Osteocyte (in vitro differentiated cells): ENCODE measurements at regions not wholly inside any gene's neighbourhood (a gene's known extent, or its start where the extent isn't known, plus 50 kb on each side); places are given as distances from the start of the nearest gene placed in this dataset.

Source experiments
- DNase-seq: peaks from one replicate; pipeline ENCODE4 v3.0.0; 2021; ENCODE audit warnings: mixed read lengths; ENCODE audit not compliant: unreplicated experiment; ENCODE audit errors: extremely low spot score
- H3K27ac Mint-ChIP-seq: one replicate; pipeline ENCODE4 v1.8.0; 2021; ENCODE audit warnings: mild to moderate bottlenecking, mixed read lengths; ENCODE audit not compliant: unreplicated experiment
- H3K27me3 Mint-ChIP-seq: one replicate; pipeline ENCODE4 v1.8.0; 2021; ENCODE audit warnings: mixed read lengths; ENCODE audit not compliant: unreplicated experiment
- H3K36me3 Mint-ChIP-seq: one replicate; pipeline ENCODE4 v1.8.0; 2021; ENCODE audit warnings: mixed read lengths; ENCODE audit not compliant: unreplicated experiment
- H3K4me1 Mint-ChIP-seq: one replicate; pipeline ENCODE4 v1.8.0; 2021; ENCODE audit warnings: mixed read lengths; ENCODE audit not compliant: unreplicated experiment
- H3K4me3 Mint-ChIP-seq: one replicate; pipeline ENCODE4 v1.8.0; 2021; ENCODE audit warnings: mild to moderate bottlenecking, moderate library complexity, mixed read lengths; ENCODE audit not compliant: unreplicated experiment
- H3K9me3 Mint-ChIP-seq: one replicate; pipeline ENCODE4 v1.8.0; 2021; ENCODE audit warnings: mixed read lengths; ENCODE audit not compliant: unreplicated experiment
- CTCF ChIP-seq: fragments of 200-600 bp; sonication (generic); IDR thresholded peaks from 2 replicates; pipeline ENCODE4 v1.5.0; 2021; ENCODE audit warnings: antibody characterized with exemption, mild to moderate bottlenecking, moderate library complexity

GRCh38 chr2:21260311-21260710 lies 136.5 kb downstream of the TDRD15 start:
- H3K4me1 Mint-ChIP-seq, result peaks cover 20% of the 10 kb centered on the region
- H3K4me3 Mint-ChIP-seq, result no peak overlapping the region
- no peak for DNase-seq
- no peaks in the 10 kb centered on the region for H3K27me3 Mint-ChIP-seq
- H3K27ac Mint-ChIP-seq, result no peak overlapping the region
- TF ChIP-seq CTCF, result no peak
- H3K36me3 Mint-ChIP-seq, result no peaks in the 10 kb centered on the region
- no peaks in the 10 kb centered on the region for H3K9me3 Mint-ChIP-seq

- Mint-ChIP-seq H3K27ac (no peak overlapping the region), H3K36me3 (no peaks in the 10 kb centered on the region), H3K27me3 (no peaks in the 10 kb centered on the region), H3K4me1 (peaks cover 20% of the 10 kb centered on the region), H3K4me3 (no peak overlapping the region), H3K9me3 (no peaks in the 10 kb centered on the region)
- no peak for TF ChIP-seq CTCF
- DNase-seq, result peak; percentile 34
Measured at GRCh38 chr2:21261591-21261990, 137.8 kb downstream of the TDRD15 start.

- no peaks in the 10 kb centered on the region for H3K27me3 Mint-ChIP-seq
- no peak overlapping the region for H3K27ac Mint-ChIP-seq
- H3K4me3 Mint-ChIP-seq, result no peak overlapping the region
- no peaks in the 10 kb centered on the region for H3K9me3 Mint-ChIP-seq
- H3K4me1 Mint-ChIP-seq, result peaks cover 15% of the 10 kb centered on the region
- H3K36me3 Mint-ChIP-seq, result no peaks in the 10 kb centered on the region
- DNase-seq, result peak; percentile 56
- no peak for TF ChIP-seq CTCF
Measured at GRCh38 chr2:21262426-21262940, 138.7 kb downstream of the TDRD15 start.

- Mint-ChIP-seq H3K9me3 (no peaks in the 10 kb centered on the region), H3K27me3 (no peaks in the 10 kb centered on the region), H3K36me3 (no peaks in the 10 kb centered on the region), H3K4me3 (no peak overlapping the region), H3K27ac (no peak overlapping the region), H3K4me1 (peaks cover 4% of the 10 kb centered on the region)
- DNase-seq, result peak; percentile 54
- no peak for TF ChIP-seq CTCF
Measured at GRCh38 chr2:21263622-21264021, 139.9 kb downstream of the TDRD15 start.

GRCh38 chr2:21265752-21266151 lies 142.0 kb downstream of the TDRD15 start:
- Mint-ChIP-seq H3K9me3 (no peaks in the 10 kb centered on the region), H3K36me3 (no peaks in the 10 kb centered on the region), H3K27me3 (no peaks in the 10 kb centered on the region), H3K4me3 (no peak overlapping the region), H3K4me1 (peaks cover 6% of the 10 kb centered on the region), H3K27ac (no peak overlapping the region)
- no peak for TF ChIP-seq CTCF
- peak; percentile 48 for DNase-seq
